SK-N-SH (cell line): ENCODE measurements at regions not wholly inside any gene's neighbourhood (a gene's known extent, or its start where the extent isn't known, plus 50 kb on each side); places are given as distances from the start of the nearest gene placed in this dataset.

ENCODE experiments used
- CTCF ChIA-PET: fragments of 300-600, 350-600 bp; formaldehyde crosslinking; extraction: SDS; loops from one replicate; lab custom pipeline; 2021; lab: Yijun Ruan, JAX
- POLR2A ChIA-PET: fragments of 350-600 bp; sonication (Branson Sonifier 250); formaldehyde crosslinking; extraction: SDS; loops from one replicate; lab custom pipeline; 2020; ENCODE audit warnings: antibody characterized with exemption, inconsistent platforms; lab: Yijun Ruan, JAX
- DNase-seq: peaks from one replicate; pipeline ENCODE4 v3.0.0; 2012
- H2AFZ ChIP-seq: fragments of 200-600 bp; sonication (generic); 2 replicates; pipeline ENCODE4 v1.8.1; 2016; ENCODE audit warnings: antibody characterized with exemption, mild to moderate bottlenecking, low read depth
- H3F3A ChIP-seq: fragments of 200-600 bp; sonication (generic); replicated peaks from 2 replicates; pipeline ENCODE3; 2016; ENCODE audit warnings: antibody characterized with exemption, mild to moderate bottlenecking; ENCODE audit not compliant: insufficient read depth
- H3K27ac ChIP-seq, 2 experiments: fragments of 200-500 bp in 1 of 2; fragments of 200-600 bp in 1 of 2; sonication (Bioruptor generic) in 1 of 2; sonication (generic), shearing (Covaris generic) in 1 of 2; 2 replicates each; pipeline versions ENCODE4 v1.5.1 to v1.6.1; 2014 to 2016; ENCODE audit warnings: low read depth in 2 of 2, inconsistent platforms in 1 of 2, low read length in 1 of 2, mild to moderate bottlenecking in 1 of 2, mixed read lengths in 1 of 2
- H3K27me3 ChIP-seq: fragments of 200-600 bp; sonication (generic), shearing (Covaris generic); 2 replicates; pipeline ENCODE4 v1.6.1; 2016; ENCODE audit warnings: mixed run types; ENCODE audit not compliant: insufficient read depth
- H3K36me3 ChIP-seq, 2 experiments: fragments of 200-500 bp in 1 of 2; fragments of 200-600 bp in 1 of 2; sonication (Bioruptor generic) in 1 of 2; sonication (generic) in 1 of 2; replicated peaks in 1 of 2; 2 replicates each; pipeline versions ENCODE3 to v1.5.1; 2014 to 2016; ENCODE audit warnings: low read length in 1 of 2, mild to moderate bottlenecking in 1 of 2; ENCODE audit not compliant: insufficient read depth in 2 of 2, control insufficient read depth in 1 of 2
- H3K4me1 ChIP-seq, 2 experiments: fragments of 200-500 bp in 1 of 2; fragments of 200-600 bp in 1 of 2; sonication (Bioruptor generic) in 1 of 2; sonication (generic), shearing (Covaris generic) in 1 of 2; 2 replicates each; pipeline versions ENCODE4 v1.5.1 to v1.6.1; 2014 to 2016; ENCODE audit warnings: low read depth in 1 of 2, low read length in 1 of 2, mixed run types in 1 of 2; ENCODE audit not compliant: insufficient read depth in 2 of 2, control insufficient read depth in 1 of 2
- H3K4me2 ChIP-seq: fragments of 200-600 bp; sonication (generic), shearing (Covaris generic); 2 replicates; pipeline ENCODE4 v1.6.1; 2017; ENCODE audit warnings: mixed run types
- H3K4me3 ChIP-seq, 2 experiments: fragments of 200-500 bp in 1 of 2; fragments of 200-600 bp in 1 of 2; sonication (Bioruptor generic) in 1 of 2; sonication (generic), shearing (Covaris generic) in 1 of 2; 2 replicates each; pipeline versions ENCODE4 v1.5.1 to v1.8.1; 2014 to 2016; ENCODE audit warnings: low read depth in 2 of 2, inconsistent platforms in 1 of 2, low read length in 1 of 2, mild to moderate bottlenecking in 1 of 2, mixed read lengths in 1 of 2, moderate library complexity in 1 of 2
- H3K79me2 ChIP-seq: fragments of 200-600 bp; sonication (generic); 2 replicates; pipeline ENCODE4 v1.8.1; 2017; ENCODE audit warnings: mild to moderate bottlenecking; ENCODE audit not compliant: insufficient read depth
- H3K9ac ChIP-seq: fragments of 200-600 bp; sonication (generic); 2 replicates; pipeline ENCODE4 v1.6.1; 2017; ENCODE audit warnings: mixed run types
- H3K9me2 ChIP-seq: fragments of 200-600 bp; sonication (generic); 2 replicates; pipeline ENCODE4 v1.6.1; 2017; ENCODE audit warnings: mixed run types
- H3K9me3 ChIP-seq: fragments of 200-600 bp; sonication (generic); 2 replicates; pipeline ENCODE4 v1.6.1; 2017; ENCODE audit warnings: mixed run types, mild to moderate bottlenecking, moderate library complexity
- H4K20me1 ChIP-seq: fragments of 200-600 bp; sonication (generic); 2 replicates; pipeline ENCODE4 v1.6.1; 2017; ENCODE audit warnings: mild to moderate bottlenecking, mixed run types; ENCODE audit not compliant: insufficient read depth
- PBX3 ChIP-seq: IDR thresholded peaks from 2 replicates; pipeline ENCODE4; 2012
- WGBS: methylation state at CpG from one replicate; pipeline ENCODE4 v1.1.6; 2017; ENCODE audit warnings: low lambda C conversion rate; 5-methylcytosine and 5-hydroxymethylcytosine counted together
- small RNA-seq, 7 experiments: library from RNA; depleted of rRNA; stranded (forward); fragments of <200 nt; gene quantifications; one replicate each; pipeline ENCODE3, GENCODE V24; 2012

GRCh38 chr11:33410086-33410765 is 153.0 kb downstream of the HIPK3 start:
- CTCF ChIA-PET = no interaction called here
- no peaks in the 10 kb centered on the region; a peak in 1 of 4 replicates for H3K4me1 ChIP-seq
- H3K79me2 ChIP-seq = peaks cover 99% of the 10 kb centered on the region
- H3K27me3 ChIP-seq = no peaks in the 10 kb centered on the region
- no peaks in the 10 kb centered on the region for H3K9me2 ChIP-seq
- H3K9me3 ChIP-seq = no peaks in the 10 kb centered on the region
- POLR2A ChIA-PET = no interaction called here
- H3F3A ChIP-seq = peaks cover 4% of the 10 kb centered on the region
- no peak overlapping the region for H3K27ac ChIP-seq
- H3K9ac ChIP-seq = no peak overlapping the region
- no peaks in the 10 kb centered on the region for H3K36me3 ChIP-seq
- H2AFZ ChIP-seq = no peak overlapping the region
- 84% methylated on average over 4 of the region's 4 CpGs for WGBS
- peaks cover 83% of the 10 kb centered on the region for H4K20me1 ChIP-seq
- H3K4me2 ChIP-seq = no peak overlapping the region
- no peak overlapping the region for H3K4me3 ChIP-seq
- DNase-seq = no peak
- no peak for TF ChIP-seq PBX3

Small RNA genes lying in the stretch of these regions (small RNA-seq; reads per million reads assigned to genes)
- 0 reads per million in 7 experiments for gene AL133399.1
